H1 (cell line): ENCODE measurements at regions not wholly inside any gene's neighbourhood (a gene's known extent, or its start where the extent isn't known, plus 50 kb on each side); places are given as distances from the start of the nearest gene placed in this dataset.

Experiments
- CTCF ChIA-PET: fragments of 300-600 bp; sonication (Branson Sonifier 250); formaldehyde crosslinking; loops from one replicate; lab custom pipeline; 2021; ENCODE audit not compliant: partially characterized antibody; lab: Charles Lee
- POLR2A ChIA-PET: fragments of 300-600 bp; sonication (Branson Sonifier 250); formaldehyde crosslinking; loops from one replicate; lab custom pipeline; 2021; ENCODE audit warnings: inconsistent platforms; ENCODE audit not compliant: partially characterized antibody; lab: Charles Lee
- DNase-seq, 2 experiments: peaks; one replicate each; pipeline versions ENCODE4 v3.0.0 to v3.0.0-alpha.2; 2010 to 2022; ENCODE audit warnings: low spot score in 2 of 2, low read depth in 1 of 2, mixed read lengths in 1 of 2
- FAIRE-seq: peaks from 2 replicates; lab custom pipeline; 2011; peaks lifted over from hg19 to GRCh38; lab: Jason Lieb, UNC
- H2AFZ ChIP-seq: 2 replicates; pipeline ENCODE4 v1.8.1; 2012; ENCODE audit warnings: low read length, inconsistent platforms
- H2AK5ac ChIP-seq: 2 replicates; pipeline ENCODE4 v1.6.1; 2013; ENCODE audit warnings: low read depth, low read length
- H2BK120ac ChIP-seq: replicated peaks from 2 replicates; pipeline ENCODE3; 2013; ENCODE audit warnings: low read depth, low read length, inconsistent platforms
- H2BK12ac ChIP-seq: 2 replicates; pipeline ENCODE4 v1.6.1; 2013; ENCODE audit warnings: low read depth, low read length
- H2BK15ac ChIP-seq: 2 replicates; pipeline ENCODE4 v1.6.1; 2013; ENCODE audit warnings: low read length
- H2BK20ac ChIP-seq: 2 replicates; pipeline ENCODE4 v1.6.1; 2013; ENCODE audit warnings: low read length
- H2BK5ac ChIP-seq: 2 replicates; pipeline ENCODE4 v1.6.1; 2013; ENCODE audit warnings: low read depth, low read length
- H3K14ac ChIP-seq: 2 replicates; pipeline ENCODE4 v1.6.1; 2013; ENCODE audit warnings: inconsistent platforms; ENCODE audit not compliant: insufficient read length
- H3K18ac ChIP-seq: 2 replicates; pipeline ENCODE4 v1.6.1; 2013; ENCODE audit warnings: low read length; ENCODE audit errors: extremely low read depth
- H3K23ac ChIP-seq: 2 replicates; pipeline ENCODE4 v1.6.1; 2013; ENCODE audit warnings: inconsistent platforms; ENCODE audit not compliant: insufficient read length
- H3K23me2 ChIP-seq: 2 replicates; pipeline ENCODE4 v1.6.1; 2013; ENCODE audit warnings: low read depth, low read length
- H3K27ac ChIP-seq: 2 replicates; pipeline ENCODE4 v1.6.1; 2011; ENCODE audit warnings: low read depth, low read length, inconsistent platforms
- H3K27me3 ChIP-seq, 4 experiments: replicated peaks in 1 of 4; 1 replicate in 1 of 4; 2 replicates in 3 of 4; pipeline versions ENCODE4 v1.6.1 to v1.8.1; 2011 to 2013; ENCODE audit warnings: low read length in 3 of 4, mild to moderate bottlenecking in 3 of 4, inconsistent platforms in 2 of 4, mixed read lengths in 2 of 4, moderate library complexity in 1 of 4; ENCODE audit not compliant: control insufficient read depth in 3 of 4, insufficient read depth in 3 of 4; ENCODE audit errors: extremely low read depth in 1 of 4
- H3K36me3 ChIP-seq, 4 experiments: 2 replicates each; pipeline versions ENCODE4 v1.6.1 to v1.8.1; 2011 to 2013; ENCODE audit warnings: mild to moderate bottlenecking in 4 of 4, low read length in 3 of 4, moderate library complexity in 2 of 4, control low read depth in 1 of 4, inconsistent platforms in 1 of 4; ENCODE audit not compliant: insufficient read depth in 4 of 4, control insufficient read depth in 2 of 4
- H3K4ac ChIP-seq: replicated peaks from 2 replicates; pipeline ENCODE3; 2013; ENCODE audit warnings: low read length, low read depth, mixed read lengths, inconsistent platforms; ENCODE audit not compliant: insufficient read length
- H3K4me1 ChIP-seq, 4 experiments: replicated peaks in 1 of 4; 1 replicate in 1 of 4; 2 replicates in 3 of 4; pipeline versions ENCODE4 v1.6.1 to v1.8.1; 2011 to 2013; ENCODE audit warnings: low read length in 3 of 4, inconsistent platforms in 2 of 4, mixed read lengths in 1 of 4; ENCODE audit not compliant: insufficient read depth in 4 of 4, control insufficient read depth in 3 of 4
- H3K4me2 ChIP-seq, 2 experiments: 2 replicates each; pipeline versions ENCODE4 v1.6.1 to v1.8.1; 2011 to 2013; ENCODE audit warnings: low read depth in 2 of 2, low read length in 2 of 2, control low read depth in 1 of 2, inconsistent platforms in 1 of 2, mild to moderate bottlenecking in 1 of 2; ENCODE audit not compliant: insufficient read depth in 1 of 2
- H3K4me3 ChIP-seq, 4 experiments: fragments of 200-600, 300-600 bp in 1 of 4; sonication (generic), shearing (Covaris generic), sonication (Bioruptor Twin) in 1 of 4; 2 replicates each; pipeline versions ENCODE4 v1.5.1 to v1.8.1; 2011 to 2016; ENCODE audit warnings: low read length in 4 of 4, low read depth in 3 of 4, control low read depth in 2 of 4, inconsistent platforms in 2 of 4, mild to moderate bottlenecking in 2 of 4, mixed read lengths in 1 of 4, moderate library complexity in 1 of 4; ENCODE audit not compliant: insufficient read depth in 2 of 4; ENCODE audit errors: extremely low read depth in 1 of 4
- H3K56ac ChIP-seq: replicated peaks from 2 replicates; pipeline ENCODE3; 2013; ENCODE audit warnings: low read depth, mild to moderate bottlenecking, mixed read lengths, low read length, inconsistent platforms; ENCODE audit not compliant: insufficient read length
- H3K79me1 ChIP-seq: 2 replicates; pipeline ENCODE4 v1.6.1; 2013; ENCODE audit warnings: low read depth, low read length, control low read depth
- H3K79me2 ChIP-seq, 2 experiments: 2 replicates each; pipeline versions ENCODE4 v1.6.1 to v1.8.1; 2012 to 2013; ENCODE audit warnings: low read length in 2 of 2, mild to moderate bottlenecking in 2 of 2, inconsistent platforms in 1 of 2; ENCODE audit not compliant: insufficient read depth in 2 of 2, control insufficient read depth in 1 of 2
- H3K9ac ChIP-seq, 4 experiments: replicated peaks in 1 of 4; 1 replicate in 1 of 4; 2 replicates in 3 of 4; pipeline versions ENCODE4 v1.6.1 to v1.8.1; 2011 to 2013; ENCODE audit warnings: low read depth in 3 of 4, low read length in 3 of 4, control low read depth in 2 of 4, mild to moderate bottlenecking in 2 of 4, moderate library complexity in 2 of 4, inconsistent platforms in 1 of 4; ENCODE audit errors: extremely low read depth in 1 of 4
- H3K9me3 ChIP-seq, 2 experiments: 2 replicates each; pipeline versions ENCODE4 v1.6.1 to v1.8.1; 2012 to 2013; ENCODE audit warnings: mild to moderate bottlenecking in 2 of 2, moderate library complexity in 2 of 2, control low read depth in 1 of 2, inconsistent platforms in 1 of 2, low read depth in 1 of 2, low read length in 1 of 2, mixed read lengths in 1 of 2; ENCODE audit not compliant: insufficient read depth in 2 of 2
- H4K20me1 ChIP-seq, 2 experiments: replicated peaks in 1 of 2; 2 replicates each; pipeline versions ENCODE3 to v1.8.1; 2011 to 2013; ENCODE audit warnings: inconsistent platforms in 2 of 2, low read length in 2 of 2, mild to moderate bottlenecking in 1 of 2; ENCODE audit not compliant: insufficient read depth in 2 of 2, control insufficient read depth in 1 of 2
- H4K5ac ChIP-seq: 2 replicates; pipeline ENCODE4 v1.6.1; 2013; ENCODE audit warnings: low read length, low read depth, mixed read lengths, inconsistent platforms; ENCODE audit not compliant: insufficient read length
- H4K8ac ChIP-seq: 2 replicates; pipeline ENCODE4 v1.8.0; 2013; ENCODE audit warnings: mild to moderate bottlenecking, moderate library complexity, low read length, inconsistent platforms; ENCODE audit not compliant: insufficient read depth; ENCODE audit errors: extremely low read depth
- H4K91ac ChIP-seq: replicated peaks from 2 replicates; pipeline ENCODE3; 2013; ENCODE audit warnings: low read length, mixed read lengths, inconsistent platforms; ENCODE audit not compliant: insufficient read length
- CBX8 ChIP-seq: fragments of 300-800, 300-1000 bp; sonication (generic); IDR thresholded peaks from 2 replicates; pipeline ENCODE4 v1.7.1; 2016; ENCODE audit warnings: low read depth, low read length, borderline replicate concordance
- GABPA ChIP-seq: IDR thresholded peaks from 2 replicates; pipeline ENCODE4 v1.6.1; 2011; ENCODE audit warnings: mild to moderate bottlenecking, low read length, moderate library complexity, borderline replicate concordance; ENCODE audit not compliant: insufficient read depth
- HDAC2 ChIP-seq, 2 experiments: fragments of 300-600 bp in 1 of 2; sonication (generic) in 1 of 2; IDR thresholded peaks; 2 replicates each; pipeline ENCODE4 v1.6.1; 2011 to 2012; ENCODE audit warnings: low read depth in 2 of 2, low read length in 2 of 2, mild to moderate bottlenecking in 2 of 2, moderate library complexity in 2 of 2, borderline replicate concordance in 1 of 2, inconsistent platforms in 1 of 2
- SP1 ChIP-seq: IDR thresholded peaks from 2 replicates; pipeline ENCODE4 v1.6.1; 2011; ENCODE audit warnings: low read depth, low read length
- SP2 ChIP-seq: IDR thresholded peaks from 2 replicates; pipeline ENCODE4 v1.6.1; 2012; ENCODE audit warnings: mild to moderate bottlenecking, low read length, inconsistent platforms
- TAF1 ChIP-seq: IDR thresholded peaks from 2 replicates; pipeline ENCODE4 v1.6.1; 2011; ENCODE audit warnings: mild to moderate bottlenecking, low read depth, low read length
- TBP ChIP-seq: IDR thresholded peaks from 2 replicates; pipeline ENCODE4 v1.6.1; 2011; ENCODE audit warnings: low read depth, low read length, improper control_type of control experiment
- YY1 ChIP-seq: IDR thresholded peaks from 2 replicates; pipeline ENCODE4 v1.6.1; 2011; ENCODE audit warnings: low read depth, mild to moderate bottlenecking, low read length
- WGBS, 2 experiments: shearing (Covaris generic) in 1 of 2; methylation state at CpG; one replicate each; pipeline versions ENCODE4 v1.1.6 to v1.1.7; 2013 to 2015; ENCODE audit warnings: low lambda C conversion rate in 2 of 2, mixed read lengths in 2 of 2, inconsistent platforms in 1 of 2, low coverage in 1 of 2, missing lambda C conversion rate in 1 of 2; ENCODE audit not compliant: insufficient replicate concordance in 2 of 2, insufficient coverage in 1 of 2, insufficient read length in 1 of 2; ENCODE audit errors: extremely low coverage in 1 of 2, missing lambda C conversion rate in 1 of 2; 5-methylcytosine and 5-hydroxymethylcytosine counted together
- TF ChIP-seq, protein P1 (sequence below): IDR thresholded peaks from 2 replicates; pipeline ENCODE4 v1.6.1; 2011; ENCODE audit warnings: low read depth, mild to moderate bottlenecking, low read length; ENCODE audit not compliant: insufficient read depth
- TF ChIP-seq, protein P2 (sequence below): IDR thresholded peaks from 2 replicates; pipeline ENCODE4 v1.6.1; 2012; ENCODE audit warnings: inconsistent platforms

DNA sequence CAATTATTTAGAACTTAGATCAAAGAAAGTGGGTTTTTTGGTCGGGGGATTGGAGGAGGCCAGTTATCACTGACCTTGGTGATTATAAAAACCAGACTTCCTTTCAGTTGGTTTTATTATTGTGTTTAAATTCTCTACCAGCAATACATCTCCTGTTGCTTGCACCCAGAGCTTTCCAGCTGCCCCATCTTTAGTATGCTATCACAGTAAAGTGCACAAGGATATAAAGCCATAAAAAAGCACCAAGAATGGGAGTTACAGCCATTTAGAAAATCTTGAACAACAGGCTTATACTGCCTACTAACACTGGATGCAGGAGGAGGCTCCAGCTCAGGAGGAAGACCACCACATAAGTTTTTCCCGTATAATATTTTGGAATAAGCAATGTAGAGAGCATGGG is 148.7 kb upstream of the OSR1 start:
- H3K4me2 ChIP-seq, result no peak overlapping the region
- ChIA-PET CTCF (interaction anchor here (1.1 kb wide), 2 partner anchors 12 to 35 kb away, joined by 3 read pairs; no protein-coding TSS in a partner anchor), POLR2A (no interaction called here)

More for the DNA sequence above, 148.7 kb upstream of the OSR1 start:
- no peak overlapping the region for H2BK20ac ChIP-seq
- 95% methylated on average over 2 of the region's 2 CpGs; no CpG with 5 or more reads in 1 of the 2 experiments for WGBS, 2 experiments
- TF ChIP-seq, protein P1, sequence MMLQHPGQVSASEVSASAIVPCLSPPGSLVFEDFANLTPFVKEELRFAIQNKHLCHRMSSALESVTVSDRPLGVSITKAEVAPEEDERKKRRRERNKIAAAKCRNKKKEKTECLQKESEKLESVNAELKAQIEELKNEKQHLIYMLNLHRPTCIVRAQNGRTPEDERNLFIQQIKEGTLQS, result no peak
- TF ChIP-seq SP1 (no peak), TBP (no peak), SP2 (no peak), YY1 (no peak), TAF1 (no peak), HDAC2 (IDR thresholded peaks at IDR 0.05; ENCODE audit: borderline replicate concordance in 1 of 2, low read depth in 2 of 2, low read length in 2 of 2) (no peak), CBX8 (no peak), GABPA (no peak)
- TF ChIP-seq, protein P2, sequence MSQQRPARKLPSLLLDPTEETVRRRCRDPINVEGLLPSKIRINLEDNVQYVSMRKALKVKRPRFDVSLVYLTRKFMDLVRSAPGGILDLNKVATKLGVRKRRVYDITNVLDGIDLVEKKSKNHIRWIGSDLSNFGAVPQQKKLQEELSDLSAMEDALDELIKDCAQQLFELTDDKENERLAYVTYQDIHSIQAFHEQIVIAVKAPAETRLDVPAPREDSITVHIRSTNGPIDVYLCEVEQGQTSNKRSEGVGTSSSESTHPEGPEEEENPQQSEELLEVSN, result no peak
- no peak overlapping the region for H4K5ac ChIP-seq
- H2BK5ac ChIP-seq, result no peak overlapping the region
- H3K4ac ChIP-seq, result no peak overlapping the region
- H3K4me3 ChIP-seq, result no peak overlapping the region
- no peak for FAIRE-seq
- H3K56ac ChIP-seq, result no peak overlapping the region
- H3K79me1 ChIP-seq, result no peaks in the 10 kb centered on the region
- no peak overlapping the region for H3K14ac ChIP-seq
- no peaks in the 10 kb centered on the region for H3K79me2 ChIP-seq
- no peaks in the 10 kb centered on the region for H3K4me1 ChIP-seq
- H4K91ac ChIP-seq, result no peak overlapping the region
- H3K27me3 ChIP-seq, result no peaks in the 10 kb centered on the region
- H3K18ac ChIP-seq, result no peak overlapping the region
- no peak overlapping the region for H3K27ac ChIP-seq
- H3K36me3 ChIP-seq, result no peaks in the 10 kb centered on the region
- no peak for DNase-seq
- H3K23ac ChIP-seq, result no peak overlapping the region
- no peaks in the 10 kb centered on the region for H3K23me2 ChIP-seq
- no peak overlapping the region for H4K8ac ChIP-seq
- H3K9me3 ChIP-seq, result no peaks in the 10 kb centered on the region
- H2AK5ac ChIP-seq, result no peak overlapping the region
- no peak overlapping the region for H2BK15ac ChIP-seq
- no peak overlapping the region for H3K9ac ChIP-seq
- H4K20me1 ChIP-seq, result no peaks in the 10 kb centered on the region
- H2AFZ ChIP-seq, result no peak overlapping the region
- no peak overlapping the region for H2BK120ac ChIP-seq
- H2BK12ac ChIP-seq, result no peak overlapping the region
